Right renal cortex interstitium (tissue), 3 donors: ENCODE measurements at regions not wholly inside any gene's neighbourhood (a gene's known extent, or its start where the extent isn't known, plus 50 kb on each side); places are given as distances from the start of the nearest gene placed in this dataset.

Experiments
- DNase-seq, 3 donors: peaks; one replicate each; pipeline ENCODE4 v3.0.0-alpha.2; 2013; ENCODE audit warnings: low read depth in 3 of 3, low spot score in 2 of 3

GRCh38 chr5:135220394-135221186, 178.4 kb downstream of the MACROH2A1 start:
- no peak for DNase-seq

GRCh38 chr5:135219868-135220267, 179.2 kb downstream of the MACROH2A1 start:
- DNase-seq: no peak

GRCh38 chr5:135218790-135219568, 180.1 kb downstream of the MACROH2A1 start:
- no peak for DNase-seq

GRCh38 chr5:135218486-135218755, 180.6 kb downstream of the MACROH2A1 start:
- no peak for DNase-seq

GRCh38 chr5:135217669-135218485, 181.2 kb downstream of the MACROH2A1 start:
- no peak for DNase-seq

GRCh38 chr5:135216471-135217343, 182.3 kb downstream of the MACROH2A1 start:
- DNase-seq: no peak

- no peak for DNase-seq
Measured at GRCh38 chr5:135215617-135216470, 181.8 kb upstream of the PITX1 start.

GRCh38 chr5:135214897-135215616, 181.0 kb upstream of the PITX1 start:
- no peak for DNase-seq

GRCh38 chr5:135213466-135214239, 179.6 kb upstream of the PITX1 start:
- no peak for DNase-seq

- DNase-seq: no peak
Measured at GRCh38 chr5:135213027-135213386, 179.0 kb upstream of the PITX1 start.

- no peak for DNase-seq
Measured at GRCh38 chr5:135212361-135213026, 178.5 kb upstream of the PITX1 start.

GRCh38 chr5:135211791-135212190, 177.8 kb upstream of the PITX1 start:
- DNase-seq: no peak

GRCh38 chr5:135211083-135211790, 177.2 kb upstream of the PITX1 start:
- DNase-seq: no peak

- DNase-seq: no peak
Measured at GRCh38 chr5:135210286-135211055, 176.4 kb upstream of the PITX1 start.

- DNase-seq: no peak
Measured at GRCh38 chr5:135208903-135209721, 175.1 kb upstream of the PITX1 start.

GRCh38 chr5:135208555-135208902, 174.5 kb upstream of the PITX1 start:
- no peak for DNase-seq
